GM18868 (cell line): ENCODE measurements at regions not wholly inside any gene's neighbourhood (a gene's known extent, or its start where the extent isn't known, plus 50 kb on each side); places are given as distances from the start of the nearest gene placed in this dataset.

ENCODE experiments used
- ATAC-seq: cut with Tn5 transposase; IDR thresholded peaks from one replicate; pipeline ENCODE4 v1.9.1; 2021; ENCODE audit warnings: mild to moderate bottlenecking, moderate library complexity; ENCODE audit not compliant: unreplicated experiment

- ATAC-seq = no peak
Observed at GRCh38 chr3:82773207-82773606, 1011.8 kb upstream of the GBE1 start.

GRCh38 chr3:82764521-82764920 lies 1003.1 kb upstream of the GBE1 start:
- ATAC-seq = no peak

GRCh38 chr3:82761858-82762257 lies 1000.4 kb upstream of the GBE1 start:
- no peak for ATAC-seq

- ATAC-seq = no peak
Observed at GRCh38 chr3:82745544-82745943, 984.1 kb upstream of the GBE1 start.

- no peak for ATAC-seq
Observed at GRCh38 chr3:82743196-82743595, 981.8 kb upstream of the GBE1 start.

- no peak for ATAC-seq
Observed at GRCh38 chr3:82741346-82741745, 979.9 kb upstream of the GBE1 start.

- no peak for ATAC-seq
Observed at GRCh38 chr3:82739390-82739789, 977.9 kb upstream of the GBE1 start.

GRCh38 chr3:82736696-82737277 lies 975.3 kb upstream of the GBE1 start:
- peak; percentile 56 for ATAC-seq

GRCh38 chr3:82715091-82715856 lies 953.8 kb upstream of the GBE1 start:
- ATAC-seq = no peak

GRCh38 chr3:82707035-82707434 lies 945.6 kb upstream of the GBE1 start:
- no peak for ATAC-seq

- ATAC-seq = no peak
Observed at GRCh38 chr3:82685761-82686160, 924.3 kb upstream of the GBE1 start.

- no peak for ATAC-seq
Observed at GRCh38 chr3:82676356-82677026, 915.0 kb upstream of the GBE1 start.

GRCh38 chr3:82672966-82673365 lies 911.5 kb upstream of the GBE1 start:
- ATAC-seq = no peak

- no peak for ATAC-seq
Observed at GRCh38 chr3:82671466-82671865, 910.0 kb upstream of the GBE1 start.

GRCh38 chr3:82654708-82655107 lies 893.3 kb upstream of the GBE1 start:
- ATAC-seq = no peak

GRCh38 chr3:82643948-82644347 lies 882.5 kb upstream of the GBE1 start:
- no peak for ATAC-seq

GRCh38 chr3:82641701-82642100 lies 880.3 kb upstream of the GBE1 start:
- no peak for ATAC-seq

GRCh38 chr3:82640254-82640653 lies 878.8 kb upstream of the GBE1 start:
- ATAC-seq = no peak

GRCh38 chr3:82637574-82637973 lies 876.1 kb upstream of the GBE1 start:
- ATAC-seq = no peak

GRCh38 chr3:82636177-82636576 lies 874.7 kb upstream of the GBE1 start:
- no peak for ATAC-seq

GRCh38 chr3:82633319-82633718 lies 871.9 kb upstream of the GBE1 start:
- ATAC-seq = no peak

- no peak for ATAC-seq
Observed at GRCh38 chr3:82629937-82630336, 868.5 kb upstream of the GBE1 start.
